HG03097 (cell line): ENCODE measurements at regions not wholly inside any gene's neighbourhood (a gene's known extent, or its start where the extent isn't known, plus 50 kb on each side); places are given as distances from the start of the nearest gene placed in this dataset.

Experiments used
- ATAC-seq: cut with Tn5 transposase; IDR thresholded peaks from one replicate; pipeline ENCODE4 v1.9.1; 2021; ENCODE audit not compliant: unreplicated experiment, low FRiP score

GRCh38 chr10:2301227-2301626 is 563.9 kb upstream of the ADARB2 start:
- ATAC-seq, result no peak

- no peak for ATAC-seq
Measured at GRCh38 chr10:2300231-2300630, 562.9 kb upstream of the ADARB2 start.

- no peak for ATAC-seq
Measured at GRCh38 chr10:2296179-2296891, 559.0 kb upstream of the ADARB2 start.

- ATAC-seq, result no peak
Measured at GRCh38 chr10:2294739-2295138, 557.4 kb upstream of the ADARB2 start.

GRCh38 chr10:2284071-2284470 is 546.7 kb upstream of the ADARB2 start:
- ATAC-seq, result no peak

GRCh38 chr10:2282202-2282601 is 544.9 kb upstream of the ADARB2 start:
- ATAC-seq, result no peak

- no peak for ATAC-seq
Measured at GRCh38 chr10:2280713-2281300, 543.5 kb upstream of the ADARB2 start.

- ATAC-seq, result no peak
Measured at GRCh38 chr10:2279711-2280110, 542.4 kb upstream of the ADARB2 start.

- no peak for ATAC-seq
Measured at GRCh38 chr10:2278363-2278762, 541.0 kb upstream of the ADARB2 start.

GRCh38 chr10:2263561-2263960 is 526.2 kb upstream of the ADARB2 start:
- no peak for ATAC-seq

- no peak for ATAC-seq
Measured at GRCh38 chr10:2262878-2263277, 525.6 kb upstream of the ADARB2 start.

GRCh38 chr10:2262333-2262732 is 525.0 kb upstream of the ADARB2 start:
- no peak for ATAC-seq

GRCh38 chr10:2256241-2256640 is 518.9 kb upstream of the ADARB2 start:
- no peak for ATAC-seq

- ATAC-seq, result no peak
Measured at GRCh38 chr10:2252096-2252495, 514.8 kb upstream of the ADARB2 start.

- no peak for ATAC-seq
Measured at GRCh38 chr10:2251631-2252030, 514.3 kb upstream of the ADARB2 start.

GRCh38 chr10:2246747-2247146 is 509.4 kb upstream of the ADARB2 start:
- no peak for ATAC-seq

GRCh38 chr10:2245580-2245979 is 508.3 kb upstream of the ADARB2 start:
- no peak for ATAC-seq

- no peak for ATAC-seq
Measured at GRCh38 chr10:2244471-2244870, 507.1 kb upstream of the ADARB2 start.

GRCh38 chr10:2236876-2237275 is 499.6 kb upstream of the ADARB2 start:
- ATAC-seq, result no peak

GRCh38 chr10:2232479-2232878 is 495.2 kb upstream of the ADARB2 start:
- ATAC-seq, result no peak

GRCh38 chr10:2230478-2230877 is 493.2 kb upstream of the ADARB2 start:
- no peak for ATAC-seq

GRCh38 chr10:2228320-2228901 is 491.1 kb upstream of the ADARB2 start:
- ATAC-seq, result no peak
